ENCODE measurements at regions not wholly inside any gene's neighbourhood (a gene's known extent, or its start where the extent isn't known, plus 50 kb on each side); places are given as distances from the start of the nearest gene placed in this dataset.
"Not testable (repeated sequence)": the region's sequence is repeated elsewhere in the genome, so short reads cannot be mapped to it uniquely, and the experiment has no call there.

DNA sequence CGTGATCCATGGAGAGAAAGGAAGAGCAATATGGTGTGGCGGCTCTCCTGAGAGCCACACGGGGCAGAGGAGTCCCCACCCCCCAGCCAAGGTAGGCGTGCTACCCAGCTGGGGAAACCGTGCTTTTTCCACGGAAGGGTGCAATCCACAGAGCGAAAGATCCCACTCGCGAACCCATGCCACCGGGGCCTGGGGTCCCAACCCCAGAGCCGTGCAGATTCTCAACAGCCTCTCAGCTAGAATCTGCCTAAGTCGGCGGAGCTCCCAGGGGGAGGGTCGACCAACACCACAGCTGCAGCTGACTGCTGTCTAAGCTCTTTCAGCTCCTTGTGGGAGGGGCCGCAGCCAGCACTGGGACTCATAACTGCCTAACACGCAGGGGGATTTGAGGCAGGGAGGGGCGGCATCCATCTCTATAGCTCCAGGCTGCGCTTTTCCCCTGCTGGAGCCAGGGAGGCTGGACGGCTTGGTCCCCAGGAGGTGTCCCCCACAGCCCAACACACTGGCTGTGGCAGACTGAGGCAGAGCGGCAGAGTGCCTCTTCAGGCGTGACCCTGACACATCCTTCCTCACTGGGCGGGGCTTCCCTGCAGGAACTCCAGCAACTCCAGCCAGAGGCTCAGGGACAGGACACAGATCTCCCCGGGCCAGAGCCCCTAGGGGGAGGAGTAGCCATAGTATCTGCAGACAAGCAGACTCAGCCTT is 107.6 kb upstream of the ZBTB20 start:
- no peak for DNase-seq

DNA sequence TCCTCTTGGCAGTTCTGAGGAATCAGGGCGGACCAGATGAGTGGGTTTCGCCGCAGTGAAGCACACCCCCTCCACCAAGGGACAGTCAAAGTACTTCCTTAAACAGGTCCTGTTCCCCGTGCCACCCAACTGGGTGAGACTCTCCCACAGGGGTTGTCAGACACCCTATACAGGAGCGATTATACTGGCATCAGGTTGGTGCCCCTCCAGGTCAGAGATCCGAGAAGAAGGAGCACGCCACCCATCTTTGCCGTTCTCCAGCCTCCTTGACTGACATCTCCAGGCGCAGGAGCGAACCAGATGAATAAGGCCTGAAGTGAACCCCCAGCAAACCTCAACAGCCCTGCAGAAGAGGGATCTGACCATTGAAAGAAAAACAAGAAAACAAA is 108.1 kb upstream of the ZBTB20 start:
- no peak for DNase-seq

DNA sequence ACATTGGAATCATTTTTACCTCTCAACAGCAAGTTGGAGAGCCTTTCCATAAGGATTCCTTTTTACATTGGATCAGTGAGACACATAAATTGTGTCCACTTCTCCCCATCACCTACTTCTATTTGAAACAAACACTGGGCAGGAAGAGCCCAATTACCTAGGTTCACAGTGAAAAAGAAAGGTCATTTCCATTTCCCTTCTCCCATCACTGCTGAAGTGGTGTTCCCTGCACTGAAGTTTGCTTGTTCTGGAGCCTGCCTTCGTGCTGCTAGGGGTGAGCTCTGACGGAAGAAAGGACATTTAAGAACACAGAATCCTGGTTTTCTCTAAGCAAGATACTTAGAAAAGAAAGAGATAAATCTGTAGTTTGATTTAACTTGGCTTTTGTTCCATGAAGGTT is 123.8 kb upstream of the ZBTB20 start:
- DNase-seq, result no peak

DNA sequence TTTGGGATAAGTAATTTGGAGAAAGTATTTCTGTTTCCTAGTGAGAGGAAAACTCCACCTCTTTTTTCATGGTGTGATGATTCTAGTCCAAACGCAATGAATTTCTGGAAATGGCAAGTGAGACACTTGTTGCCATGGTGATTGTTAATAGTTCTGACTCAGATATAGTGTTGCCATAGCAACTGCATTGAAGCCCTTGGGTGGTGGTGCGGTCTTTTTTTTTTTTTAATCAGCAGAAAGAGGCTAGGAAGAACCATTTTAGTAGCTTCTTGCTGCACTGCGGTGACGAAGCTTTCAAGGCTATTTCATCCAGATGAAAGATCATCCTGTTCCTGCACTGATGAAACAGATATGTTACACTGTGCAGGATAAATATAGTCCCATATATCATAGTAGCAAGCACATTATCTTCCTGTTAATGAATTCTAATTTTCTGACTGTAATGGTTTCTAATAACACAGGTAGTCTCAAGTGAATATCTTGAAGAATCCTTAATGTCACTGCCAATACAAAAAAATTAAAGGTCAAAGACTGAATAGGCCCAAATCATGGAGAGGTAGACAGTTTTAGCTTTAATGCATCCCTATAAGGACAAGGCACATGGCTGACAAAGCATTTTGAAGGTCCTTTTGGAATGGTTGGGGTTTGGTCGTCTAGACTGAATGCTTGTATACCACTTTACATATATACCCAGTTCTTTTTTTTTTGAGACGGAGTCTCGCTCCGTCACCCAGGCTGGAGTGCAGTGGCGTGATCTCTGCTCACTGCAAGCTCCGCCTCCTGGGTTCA is 125.1 kb upstream of the ZBTB20 start:
- no peak for DNase-seq

DNA sequence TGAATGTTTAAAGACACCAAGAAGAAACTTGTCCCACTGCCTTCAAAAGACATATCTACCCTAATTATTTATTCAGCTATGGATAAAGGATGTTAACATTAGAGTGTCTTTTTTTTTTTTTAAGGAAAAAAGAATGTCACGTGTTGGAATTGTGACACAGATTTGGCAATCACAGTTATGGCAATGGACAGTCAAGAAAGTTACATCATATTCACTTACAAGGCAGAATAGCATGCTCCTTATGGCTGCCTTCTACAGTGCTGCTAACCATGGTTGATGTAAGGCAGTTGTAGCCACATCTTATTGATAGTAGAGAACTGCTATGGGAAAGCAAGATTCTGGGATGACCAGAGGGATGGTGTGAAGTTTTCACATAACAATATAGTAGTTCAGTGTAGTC is 128.8 kb upstream of the ZBTB20 start:
- no peak for DNase-seq

DNA sequence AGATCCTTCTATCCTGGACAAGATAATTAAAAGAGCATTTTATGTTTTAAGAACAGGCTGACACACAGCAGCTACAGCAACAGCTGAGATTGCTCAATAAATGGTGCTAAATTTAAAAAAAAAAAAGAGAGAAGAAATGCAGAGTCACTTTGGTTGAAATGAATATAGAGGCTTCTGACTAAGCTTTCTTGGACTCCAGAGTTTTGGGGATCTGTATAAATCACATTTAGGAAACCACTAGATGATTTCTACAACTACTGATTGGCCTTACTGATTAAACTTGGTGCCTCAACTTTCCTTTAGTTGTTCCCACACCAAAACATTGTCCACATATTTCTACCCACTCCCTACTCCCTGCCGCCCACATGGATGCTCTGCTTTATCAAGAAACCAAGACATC is 132.9 kb upstream of the ZBTB20 start:
- no peak for DNase-seq

DNA sequence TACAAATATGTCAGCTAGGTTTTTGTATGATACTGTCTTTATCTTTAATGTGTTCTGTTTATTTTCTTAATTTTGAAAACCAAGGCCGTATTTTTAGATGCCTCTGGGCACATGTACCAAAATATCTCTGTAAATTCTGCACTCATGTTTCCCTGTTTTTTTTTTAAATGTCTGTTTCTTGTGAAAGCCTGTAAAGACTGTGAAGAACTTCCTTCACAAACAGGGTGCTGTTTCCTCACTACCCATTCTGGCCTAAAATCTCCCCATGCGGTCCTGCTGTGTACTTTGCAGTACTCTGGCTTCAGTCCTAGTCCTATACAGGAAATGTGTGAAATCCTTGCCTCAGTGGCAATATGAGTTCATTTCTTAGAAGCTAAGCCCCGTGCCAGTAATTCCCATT is 133.4 kb upstream of the ZBTB20 start:
- no peak for DNase-seq

DNA sequence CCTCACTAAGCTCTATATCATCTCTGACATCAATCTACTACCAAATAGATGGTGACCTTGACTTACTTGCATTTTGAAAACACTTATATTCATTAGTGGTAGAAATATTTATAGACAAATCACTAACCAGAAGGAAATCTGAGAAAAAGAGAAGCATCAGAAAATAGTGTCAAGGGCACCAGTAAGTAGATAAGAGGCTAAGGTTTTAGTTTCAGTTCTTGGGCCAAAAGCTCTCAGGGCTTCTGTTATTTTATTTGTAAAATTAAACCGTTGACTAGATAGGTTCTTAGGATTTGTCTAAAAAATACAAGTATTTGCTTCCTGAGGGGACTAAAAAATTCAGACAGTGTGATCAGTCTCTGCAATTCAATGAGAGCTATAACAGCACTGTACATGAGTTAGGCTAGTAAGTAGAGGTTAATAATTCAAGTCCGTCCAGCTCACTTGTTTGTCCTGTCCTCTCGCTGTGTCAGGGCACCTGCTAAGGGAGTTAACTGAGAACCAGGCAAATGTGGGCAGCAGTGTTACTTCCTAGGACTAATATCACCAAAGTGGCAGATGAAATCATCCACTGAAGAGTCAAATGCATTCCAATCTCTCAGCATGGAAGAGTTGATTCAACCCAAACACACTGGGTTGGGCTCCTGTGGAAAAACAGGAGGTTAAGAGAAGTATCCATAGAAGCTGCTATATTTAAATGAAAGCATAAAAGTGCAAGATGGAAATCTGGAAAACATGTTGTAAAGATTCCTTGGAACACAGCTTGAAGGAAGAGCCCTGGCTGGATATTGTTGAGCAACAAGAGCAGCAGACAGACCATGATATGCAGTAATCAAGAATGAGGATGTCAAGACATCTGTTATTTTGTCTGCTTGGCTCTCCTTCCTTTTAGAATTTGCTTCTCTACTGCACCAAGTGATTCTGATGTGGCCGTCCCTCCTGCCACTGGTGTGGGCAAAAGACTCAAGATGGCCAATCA is 134.9 kb upstream of the ZBTB20 start:
- no peak for DNase-seq

DNA sequence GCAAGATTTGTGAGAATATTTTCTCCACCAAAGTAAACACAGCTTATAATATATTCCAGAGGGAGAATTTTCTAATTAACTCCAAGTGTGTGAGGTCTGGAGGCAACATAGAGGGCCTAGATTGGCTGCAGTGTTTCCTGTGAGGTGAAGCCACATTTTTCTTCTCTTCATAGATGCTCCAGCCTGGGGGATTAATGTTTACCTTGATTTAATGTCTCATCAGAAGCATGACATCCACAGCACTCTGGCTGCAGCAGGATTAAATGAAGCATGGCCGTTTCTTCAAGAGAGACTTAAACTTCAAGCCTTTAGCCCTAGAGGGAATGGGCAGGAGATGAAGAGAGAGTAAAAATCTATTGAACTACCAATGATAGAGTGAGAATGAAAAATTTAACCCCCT is 137.9 kb upstream of the ZBTB20 start:
- no peak for DNase-seq

DNA sequence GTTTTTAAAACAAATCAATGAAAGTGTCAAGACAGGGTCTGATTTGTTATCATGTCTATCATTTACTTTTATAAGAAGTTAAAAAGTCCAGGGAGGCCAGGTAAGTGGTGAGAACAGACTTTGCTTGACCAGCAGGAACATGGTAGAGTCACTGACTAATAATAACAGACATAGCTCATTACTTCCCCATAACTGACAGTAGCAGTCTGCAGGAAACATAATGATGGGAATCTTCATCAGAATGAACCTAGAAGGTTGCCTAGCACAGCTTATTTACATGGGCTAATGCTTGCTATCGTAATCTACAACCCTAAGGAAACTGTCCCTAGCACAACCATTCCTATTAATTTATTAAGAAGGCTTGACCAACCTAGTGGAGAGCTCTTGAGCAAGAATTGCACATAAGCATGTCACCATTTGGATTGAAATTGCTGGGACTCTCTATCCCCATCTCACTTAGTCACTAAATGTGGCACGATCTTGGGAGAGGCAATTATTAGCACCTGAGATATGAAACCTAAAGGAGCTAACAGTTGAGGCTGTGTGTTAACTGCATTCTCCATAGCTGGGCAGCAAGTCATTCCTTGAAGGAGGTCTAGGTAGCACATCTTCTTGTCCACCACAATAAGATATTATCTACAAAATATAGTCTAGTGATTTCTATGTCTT is 139.6 kb upstream of the ZBTB20 start:
- no peak for DNase-seq

DNA sequence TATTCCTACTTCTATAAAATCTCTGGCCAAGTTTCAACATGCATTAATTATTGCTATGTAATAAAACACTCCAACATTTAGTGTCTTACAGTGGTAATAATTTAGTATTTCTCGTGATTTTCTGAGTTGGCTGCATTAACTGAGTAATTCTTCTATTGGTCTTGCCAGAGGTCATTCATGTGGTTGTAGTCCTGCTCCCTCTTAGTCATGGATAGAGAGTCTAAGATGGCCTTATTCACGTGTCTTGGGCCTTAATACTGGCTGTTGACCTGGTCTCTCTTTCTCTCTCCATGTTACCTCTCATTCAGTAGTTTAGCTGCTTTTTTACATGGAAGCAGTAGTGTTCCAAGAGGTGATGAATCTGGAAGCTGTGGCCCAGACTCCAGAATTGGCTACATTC is 140.1 kb upstream of the ZBTB20 start:
- DNase-seq, result no peak

DNA sequence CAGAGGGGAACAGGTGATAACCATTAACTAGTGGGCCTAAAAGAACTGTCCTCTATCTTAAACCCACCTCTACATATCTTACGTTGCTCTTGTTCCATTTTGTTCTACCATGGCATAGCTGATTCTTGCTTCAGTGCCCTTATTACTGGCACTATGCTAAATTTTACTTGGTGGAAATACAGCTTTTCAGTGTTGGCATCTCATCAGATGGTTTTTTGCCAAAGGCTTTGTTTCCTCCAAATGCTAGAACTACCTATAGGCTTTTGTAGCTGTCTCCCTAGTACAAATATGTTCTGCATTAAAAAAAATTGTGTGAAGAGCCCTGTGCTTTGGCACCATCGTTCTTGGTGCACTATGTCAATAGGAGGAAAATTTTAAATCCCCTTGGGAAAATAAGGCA is 145.0 kb upstream of the ZBTB20 start:
- no peak for DNase-seq

DNA sequence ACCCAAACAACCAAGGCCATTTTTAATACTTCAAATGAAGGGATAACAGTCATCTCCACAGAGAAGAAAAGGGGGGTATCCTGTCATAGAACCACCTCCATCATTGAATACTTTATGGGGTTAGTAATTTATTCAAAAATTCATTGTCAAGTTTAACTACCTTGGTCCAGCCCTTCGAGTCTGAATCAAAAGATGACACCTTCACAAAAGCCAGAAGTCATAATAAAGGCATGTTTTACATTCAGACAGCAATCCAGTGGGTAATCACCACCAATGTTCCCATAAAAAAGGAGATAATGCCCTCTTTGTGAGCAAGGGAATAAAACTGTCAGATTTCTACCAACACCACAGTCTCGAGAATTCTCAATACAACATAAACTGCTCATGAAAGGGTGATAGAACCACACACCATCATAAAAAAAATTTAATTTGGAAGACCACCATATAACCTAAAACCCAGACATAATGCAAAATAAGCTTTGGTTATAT is 145.6 kb upstream of the ZBTB20 start:
- no peak for DNase-seq

DNA sequence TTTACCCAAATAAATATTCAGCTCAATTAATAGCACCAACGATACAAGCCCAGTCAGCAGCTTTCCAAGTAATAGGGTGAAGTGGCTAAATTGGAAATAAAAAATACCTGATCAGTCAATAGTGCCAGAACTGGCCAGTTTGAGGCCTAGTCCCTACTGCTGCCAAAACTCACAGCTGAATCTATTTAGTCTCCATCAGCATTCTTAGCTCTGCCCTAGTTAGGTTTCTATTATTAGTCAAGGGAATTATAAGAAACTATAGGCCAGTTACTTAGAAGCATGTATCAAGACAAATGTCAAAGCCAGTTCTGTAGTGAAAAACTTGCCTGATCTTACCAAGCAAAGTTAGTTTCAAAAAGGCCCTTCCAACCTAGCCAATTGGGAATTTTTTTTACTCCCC is 146.2 kb upstream of the ZBTB20 start:
- no peak for DNase-seq

DNA sequence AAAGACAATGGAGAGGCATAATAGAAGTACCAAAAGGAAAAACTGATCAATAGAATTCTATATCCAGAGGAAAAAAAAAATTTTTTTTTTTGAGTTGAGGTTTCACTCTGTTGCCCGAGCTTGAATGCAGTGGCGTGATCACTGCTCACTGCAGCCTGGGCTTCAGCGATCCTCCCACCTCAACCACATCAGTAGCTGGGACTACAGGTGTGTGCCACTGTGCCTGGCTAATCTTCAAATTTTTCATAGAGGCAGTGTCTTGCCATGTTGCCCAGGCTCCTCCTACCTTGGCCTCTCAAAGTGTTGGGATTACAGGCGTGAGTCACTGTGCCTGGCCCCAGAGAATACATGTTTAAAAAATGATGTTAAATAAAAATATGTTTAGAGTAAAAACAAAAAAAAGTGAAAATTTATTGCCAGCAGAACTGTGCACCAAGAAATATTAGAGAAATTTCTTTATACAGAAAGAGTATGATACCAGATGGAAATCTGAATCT is 154.3 kb upstream of the ZBTB20 start:
- no peak for DNase-seq

DNA sequence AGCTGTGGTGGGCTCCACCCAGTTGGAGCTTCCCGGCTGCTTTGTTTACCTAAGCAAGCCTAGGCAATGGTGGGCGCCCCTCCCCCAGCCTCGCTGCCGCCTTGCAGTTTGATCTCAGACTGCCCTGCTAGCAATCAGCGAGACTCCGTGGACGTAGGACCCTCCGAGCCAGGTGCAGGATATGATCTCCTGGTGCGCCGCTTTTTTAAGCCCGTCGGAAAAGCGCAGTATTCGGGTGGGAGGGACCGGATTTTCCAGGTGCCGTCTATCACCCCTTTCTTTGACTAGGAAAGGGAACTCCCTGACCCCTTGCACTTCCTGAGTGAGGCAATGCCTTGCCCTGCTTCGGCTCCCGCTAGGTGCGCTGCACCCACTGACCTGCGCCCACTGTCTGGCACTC is 170.9 kb upstream of the ZBTB20 start:
- not testable (repeated sequence) for DNase-seq

DNA sequence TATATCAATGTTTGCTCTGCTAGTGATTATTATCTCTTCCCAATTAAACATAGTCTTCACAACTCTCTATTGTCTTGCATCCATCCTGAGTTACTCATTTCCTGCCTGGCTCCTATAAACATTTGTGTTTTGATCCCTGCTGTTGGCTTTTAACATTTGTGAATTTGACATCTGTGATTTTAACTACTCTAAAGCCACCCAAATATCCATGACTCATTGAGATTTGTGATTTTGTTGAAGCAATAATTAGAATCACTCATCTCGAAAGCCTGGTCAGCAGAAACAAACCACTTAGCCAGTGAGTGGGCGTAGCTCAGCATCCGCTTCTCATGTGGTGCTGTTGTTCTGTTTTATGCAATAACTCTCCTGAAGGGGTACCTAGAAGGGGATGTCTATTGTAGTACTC is 174.3 kb upstream of the ZBTB20 start:
- no peak for DNase-seq

DNA sequence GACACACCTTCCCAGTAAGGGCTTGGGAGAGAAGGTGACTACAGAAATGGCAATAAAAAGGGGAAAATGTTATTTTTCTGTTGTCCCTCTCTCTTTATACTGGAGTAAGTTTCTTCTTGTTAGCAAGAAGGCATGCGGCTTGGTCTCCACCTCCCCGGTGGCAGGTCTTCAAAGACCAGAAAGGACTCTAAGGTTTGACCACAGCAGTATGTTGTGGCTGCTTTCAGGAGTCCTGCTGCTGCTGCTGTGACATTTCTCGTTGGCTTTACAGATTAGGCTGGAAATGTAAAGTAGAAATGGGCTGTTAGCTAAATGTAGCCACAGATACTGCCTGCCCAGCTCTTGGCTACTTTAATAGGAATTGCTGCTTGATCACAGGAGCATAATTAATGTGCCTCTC is 175.8 kb upstream of the ZBTB20 start:
- DNase-seq, result no peak

DNA sequence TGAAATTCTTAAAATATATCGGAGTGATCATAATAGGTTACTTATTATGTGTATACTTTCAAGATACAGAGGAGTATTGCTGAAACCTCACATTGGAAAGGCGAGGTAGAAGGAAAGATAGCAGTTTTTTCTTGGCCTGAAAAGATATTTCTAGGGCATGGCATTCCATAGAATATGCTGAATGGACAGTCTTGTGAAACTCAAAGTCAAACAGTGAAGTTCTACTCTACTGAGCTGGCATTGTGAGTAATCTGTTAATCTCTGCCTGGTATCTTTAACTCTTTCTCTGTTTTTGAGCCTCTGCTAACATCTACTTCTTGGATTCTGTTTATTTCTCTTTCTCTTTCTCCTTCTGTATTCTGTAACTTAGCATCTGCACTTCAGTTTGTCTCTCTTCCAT is 176.3 kb upstream of the ZBTB20 start:
- no peak for DNase-seq

DNA sequence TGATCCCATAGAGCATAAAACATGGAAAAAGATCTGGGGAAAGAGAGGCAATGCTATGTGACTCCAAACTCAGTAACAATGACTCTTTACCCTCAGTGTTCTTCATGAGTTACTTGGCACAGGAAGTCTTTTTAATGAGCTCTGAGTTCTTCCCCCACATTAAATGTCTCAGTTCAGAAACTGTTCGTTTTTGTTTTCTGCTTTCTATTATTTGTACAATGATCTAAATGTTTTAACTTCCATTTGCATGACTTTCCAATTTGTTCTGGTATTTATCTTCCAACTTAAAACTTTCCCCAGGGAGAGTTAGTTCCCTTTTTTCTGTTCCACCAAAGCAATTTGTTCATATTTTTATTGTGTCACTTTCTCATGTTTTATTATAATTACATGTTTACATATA is 177.0 kb upstream of the ZBTB20 start:
- no peak for DNase-seq

DNA sequence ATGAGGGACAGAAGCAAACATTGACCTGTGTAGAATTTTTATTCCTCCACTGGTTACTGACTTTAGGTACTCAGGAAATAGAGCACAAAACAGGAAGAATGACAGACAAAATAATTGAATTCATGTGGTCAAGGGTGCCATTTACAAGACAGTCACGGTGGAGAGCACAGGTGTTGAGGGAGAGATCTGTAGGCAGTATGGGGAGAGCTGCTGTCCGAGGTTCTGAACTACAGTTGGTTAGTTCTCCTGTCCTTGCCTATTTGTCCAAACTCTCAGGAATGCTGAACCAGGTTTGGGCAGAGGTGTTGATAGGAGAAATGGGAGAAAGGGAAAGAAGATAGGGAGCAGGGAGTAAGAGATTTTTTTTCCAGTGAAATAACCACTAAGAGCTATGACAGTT is 178.5 kb upstream of the ZBTB20 start:
- DNase-seq, result peak; percentile 3 to 24

DNA sequence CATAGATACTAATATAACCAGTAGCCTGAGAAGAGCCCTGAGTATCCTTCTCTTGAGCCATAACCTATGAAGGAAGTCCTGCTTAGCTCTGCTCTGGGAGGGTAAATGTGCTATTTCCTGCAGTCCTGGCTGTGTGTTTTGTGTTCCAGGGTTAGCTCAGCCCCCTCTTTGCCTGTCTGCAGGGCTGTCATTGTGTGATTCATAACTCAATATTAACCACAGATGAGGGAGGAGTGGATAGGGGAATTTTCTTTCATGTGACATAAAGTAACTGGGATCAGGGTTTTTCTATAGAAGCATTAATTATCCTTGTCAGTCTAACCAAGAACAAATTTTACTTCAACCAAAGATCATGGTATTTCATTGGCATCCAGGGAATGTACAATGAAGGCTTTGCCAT is 183.3 kb upstream of the ZBTB20 start:
- no peak for DNase-seq

DNA sequence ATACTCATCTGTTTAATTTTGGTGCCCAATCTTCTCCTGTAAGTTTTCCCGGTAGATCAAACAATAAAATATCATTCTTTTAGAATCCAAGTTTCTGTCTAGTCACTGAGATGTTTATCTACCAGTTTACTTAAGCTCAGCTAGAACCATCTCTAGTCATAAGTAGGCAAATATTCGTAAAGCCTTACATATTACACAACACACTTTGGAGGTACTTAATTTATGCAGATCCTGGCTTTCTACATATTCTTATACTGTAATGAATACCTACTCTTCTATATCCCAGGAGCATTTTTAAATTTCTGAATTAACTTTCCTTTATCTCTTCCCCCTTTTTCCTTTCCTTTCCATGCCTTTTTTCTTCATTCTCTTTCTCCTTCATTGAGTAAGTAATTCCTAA is 185.9 kb upstream of the ZBTB20 start:
- DNase-seq, result no peak

Data from AML-193 (cell line).